ENCODE measurements at regions not wholly inside any gene's neighbourhood (a gene's known extent, or its start where the extent isn't known, plus 50 kb on each side); places are given as distances from the start of the nearest gene placed in this dataset.

- no peak for DNase-seq (ENCODE audit: low spot score, unreplicated experiment)
- no peak for TF ChIP-seq CTCF (IDR thresholded peaks at IDR 0.05; ENCODE audit: unreplicated experiment)
- Mint-ChIP-seq H3K9me3 (ENCODE audit: low read depth) (no peaks in the 10 kb centered on the region), H3K27me3 (peaks cover 17% of the 10 kb centered on the region), H3K36me3 (ENCODE audit: insufficient read depth) (no peaks in the 10 kb centered on the region), H3K27ac (no peak overlapping the region), H3K4me3 (ENCODE audit: low read depth) (no peak overlapping the region), H3K4me1 (ENCODE audit: low read depth) (no peaks in the 10 kb centered on the region)
Observed at GRCh38 chr2:12932192-12932591, 215.5 kb downstream of the TRIB2 start.

GRCh38 chr2:12934146-12934756, 217.5 kb downstream of the TRIB2 start:
- Mint-ChIP-seq H3K36me3 (ENCODE audit: insufficient read depth) (no peaks in the 10 kb centered on the region), H3K27ac (no peak overlapping the region), H3K4me1 (ENCODE audit: low read depth) (no peaks in the 10 kb centered on the region), H3K27me3 (peaks cover 12% of the 10 kb centered on the region), H3K9me3 (ENCODE audit: low read depth) (no peaks in the 10 kb centered on the region), H3K4me3 (ENCODE audit: low read depth) (no peak overlapping the region)
- DNase-seq (ENCODE audit: low spot score, unreplicated experiment): no peak
- TF ChIP-seq CTCF (IDR thresholded peaks at IDR 0.05; ENCODE audit: unreplicated experiment): no peak

GRCh38 chr2:12935222-12935621, 218.5 kb downstream of the TRIB2 start:
- no peak for TF ChIP-seq CTCF (IDR thresholded peaks at IDR 0.05; ENCODE audit: unreplicated experiment)
- no peaks in the 10 kb centered on the region for H3K36me3 Mint-ChIP-seq (ENCODE audit: insufficient read depth)
- no peak overlapping the region for H3K4me3 Mint-ChIP-seq (ENCODE audit: low read depth)
- H3K27me3 Mint-ChIP-seq: peaks cover 7% of the 10 kb centered on the region
- no peaks in the 10 kb centered on the region for H3K9me3 Mint-ChIP-seq (ENCODE audit: low read depth)
- no peak for DNase-seq (ENCODE audit: low spot score, unreplicated experiment)
- no peak overlapping the region for H3K27ac Mint-ChIP-seq
- H3K4me1 Mint-ChIP-seq (ENCODE audit: low read depth): no peaks in the 10 kb centered on the region

GRCh38 chr2:12935796-12936195, 219.1 kb downstream of the TRIB2 start:
- H3K9me3 Mint-ChIP-seq (ENCODE audit: low read depth): no peaks in the 10 kb centered on the region
- H3K27ac Mint-ChIP-seq: no peak overlapping the region
- no peaks in the 10 kb centered on the region for H3K4me1 Mint-ChIP-seq (ENCODE audit: low read depth)
- H3K27me3 Mint-ChIP-seq: peaks cover 7% of the 10 kb centered on the region
- TF ChIP-seq CTCF (IDR thresholded peaks at IDR 0.05; ENCODE audit: unreplicated experiment): no peak
- H3K36me3 Mint-ChIP-seq (ENCODE audit: insufficient read depth): no peaks in the 10 kb centered on the region
- no peak for DNase-seq (ENCODE audit: low spot score, unreplicated experiment)
- no peak overlapping the region for H3K4me3 Mint-ChIP-seq (ENCODE audit: low read depth)

- Mint-ChIP-seq H3K36me3 (ENCODE audit: insufficient read depth) (no peaks in the 10 kb centered on the region), H3K4me1 (ENCODE audit: low read depth) (no peaks in the 10 kb centered on the region), H3K9me3 (ENCODE audit: low read depth) (no peaks in the 10 kb centered on the region), H3K4me3 (ENCODE audit: low read depth) (no peak overlapping the region), H3K27me3 (no peaks in the 10 kb centered on the region), H3K27ac (no peak overlapping the region)
- TF ChIP-seq CTCF (IDR thresholded peaks at IDR 0.05; ENCODE audit: unreplicated experiment): no peak
- no peak for DNase-seq (ENCODE audit: low spot score, unreplicated experiment)
Observed at GRCh38 chr2:12941203-12941602, 224.5 kb downstream of the TRIB2 start.
